Activated T-cell treated with anti-CD3 and anti-CD28 coated beads, Interleukin-2, amount 50 U/mL, for 72 hours (primary cell): ENCODE measurements at regions not wholly inside any gene's neighbourhood (a gene's known extent, or its start where the extent isn't known, plus 50 kb on each side); places are given as distances from the start of the nearest gene placed in this dataset.
"Not testable (repeated sequence)": the region's sequence is repeated elsewhere in the genome, so short reads cannot be mapped to it uniquely, and the experiment has no call there.

Source experiments
- ATAC-seq, 2 donors: fragments of 150-1000 bp; cut with Tn5 transposase; replicated peaks in 1 of 2; 2 replicates each; pipeline ENCODE4 v1.10.0; 2021; ENCODE audit warnings: moderate library complexity in 2 of 2, mild to moderate bottlenecking in 1 of 2
- DNase-seq, 2 donors: peaks; one replicate each; pipeline ENCODE4 v3.0.0; 2021 to 2022; ENCODE audit warnings: mixed read lengths in 1 of 2
- H3K27ac Mint-ChIP-seq: one replicate; pipeline ENCODE4 v1.8.0; 2022; ENCODE audit warnings: mild to moderate bottlenecking, moderate library complexity, mixed read lengths
- H3K27me3 Mint-ChIP-seq: one replicate; pipeline ENCODE4 v1.8.0; 2022; ENCODE audit warnings: low read depth, mixed read lengths
- H3K36me3 Mint-ChIP-seq, 2 donors: one replicate each; pipeline ENCODE4 v1.8.0; 2022; ENCODE audit warnings: mixed read lengths in 2 of 2, mild to moderate bottlenecking in 1 of 2; ENCODE audit not compliant: insufficient read depth in 2 of 2
- H3K4me1 Mint-ChIP-seq: one replicate; pipeline ENCODE4 v1.8.0; 2022; ENCODE audit warnings: low read depth, mixed read lengths
- H3K4me3 Mint-ChIP-seq, 2 donors: one replicate each; pipeline ENCODE4 v1.8.0; 2022; ENCODE audit warnings: mild to moderate bottlenecking in 2 of 2, mixed read lengths in 2 of 2, moderate library complexity in 2 of 2
- H3K9me3 Mint-ChIP-seq, 2 donors: one replicate each; pipeline ENCODE4 v1.8.0; 2022; ENCODE audit warnings: mixed read lengths in 2 of 2

GRCh38 chr4:132710971-132711370 is 438.1 kb upstream of the PCDH10 start:
- no peaks in the 10 kb centered on the region for H3K36me3 Mint-ChIP-seq
- H3K4me3 Mint-ChIP-seq, result no peak overlapping the region
- no peak for ATAC-seq

GRCh38 chr4:132737344-132737743 is 411.8 kb upstream of the PCDH10 start:
- H3K9me3 Mint-ChIP-seq, result peaks cover 1 to 3% of the 10 kb centered on the region in 2 donors
- H3K4me1 Mint-ChIP-seq, result no peaks in the 10 kb centered on the region
- no peak overlapping the region for H3K27ac Mint-ChIP-seq
- ATAC-seq (no peak), DNase-seq (no peak)
- no peaks in the 10 kb centered on the region for H3K27me3 Mint-ChIP-seq
- no peaks in the 10 kb centered on the region for H3K36me3 Mint-ChIP-seq
- no peak overlapping the region for H3K4me3 Mint-ChIP-seq

More at GRCh38 chr4:132710971-132711370, 438.1 kb upstream of the PCDH10 start:
- H3K4me1 Mint-ChIP-seq, result no peaks in the 10 kb centered on the region
- H3K9me3 Mint-ChIP-seq, result peaks cover 9 to 12% of the 10 kb centered on the region in 2 donors
- no peaks in the 10 kb centered on the region for H3K27me3 Mint-ChIP-seq
- H3K27ac Mint-ChIP-seq, result no peak overlapping the region
- no peak for DNase-seq

- Mint-ChIP-seq H3K9me3 (peaks cover 0 to 4% of the 10 kb centered on the region in 2 donors), H3K27ac (no peak overlapping the region), H3K4me1 (no peaks in the 10 kb centered on the region), H3K27me3 (no peaks in the 10 kb centered on the region), H3K36me3 (no peaks in the 10 kb centered on the region), H3K4me3 (no peak overlapping the region)
- ATAC-seq, result no peak
- no peak for DNase-seq
These were observed 389.8 kb upstream of the PCDH10 start for GRCh38 chr4:132759199-132759780.

DNA sequence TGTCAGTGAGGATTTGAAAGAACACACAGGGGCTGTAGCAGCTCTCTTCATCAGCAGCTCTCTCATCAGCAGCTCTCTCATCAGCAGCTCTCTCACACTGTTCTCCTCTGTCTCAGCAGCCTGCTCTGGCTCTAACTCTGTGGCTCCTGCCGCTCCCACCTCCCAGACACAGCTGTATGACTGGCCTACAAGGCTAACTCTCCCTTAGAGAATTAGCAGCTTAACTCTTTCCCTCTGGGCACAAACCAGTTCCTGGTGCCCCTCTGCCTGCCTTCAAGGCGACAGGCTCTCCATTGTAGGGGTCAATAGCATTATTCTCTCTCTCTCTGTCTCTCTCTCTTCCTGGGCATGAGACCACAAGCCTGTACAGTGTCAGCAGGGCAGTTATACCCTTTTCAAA is 385.6 kb upstream of the PCDH10 start:
- Mint-ChIP-seq H3K4me3 (no peak overlapping the region), H3K36me3 (no peaks in the 10 kb centered on the region), H3K9me3 (peaks cover 0 to 8% of the 10 kb centered on the region in 2 donors), H3K4me1 (no peaks in the 10 kb centered on the region), H3K27me3 (no peaks in the 10 kb centered on the region), H3K27ac (no peak overlapping the region)
- ATAC-seq, result no peak
- no peak for DNase-seq

DNA sequence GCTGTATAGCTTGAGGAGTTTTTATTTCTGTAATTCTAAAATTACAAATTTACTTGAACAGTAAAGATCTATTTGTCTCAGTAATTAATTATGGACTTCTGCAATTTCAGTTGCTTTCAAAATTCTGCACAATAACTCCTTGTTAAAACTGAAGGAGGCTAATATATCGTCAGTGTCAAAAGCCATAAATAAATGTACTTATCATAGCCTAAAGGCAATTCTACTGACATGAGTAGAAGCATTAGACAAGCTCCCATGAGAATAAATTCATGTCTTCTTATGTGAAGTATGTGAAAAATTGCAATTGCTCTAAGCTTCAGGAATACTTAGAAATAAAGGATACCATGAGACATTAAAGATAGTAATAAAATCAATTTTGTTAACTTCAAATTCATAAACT is 381.2 kb upstream of the PCDH10 start:
- Mint-ChIP-seq H3K4me1 (no peaks in the 10 kb centered on the region), H3K36me3 (no peaks in the 10 kb centered on the region), H3K4me3 (no peak overlapping the region), H3K27ac (no peak overlapping the region), H3K27me3 (no peaks in the 10 kb centered on the region), H3K9me3 (peaks cover 0 to 13% of the 10 kb centered on the region in 2 donors)
- ATAC-seq (no peak), DNase-seq (no peak)

GRCh38 chr4:132770776-132771175 is 378.3 kb upstream of the PCDH10 start:
- no peak for DNase-seq
- Mint-ChIP-seq H3K27ac (no peak overlapping the region), H3K9me3 (peaks cover 0 to 9% of the 10 kb centered on the region in 2 donors), H3K4me3 (no peak overlapping the region), H3K36me3 (no peaks in the 10 kb centered on the region), H3K4me1 (no peaks in the 10 kb centered on the region), H3K27me3 (no peaks in the 10 kb centered on the region)
- ATAC-seq, result no peak

DNA sequence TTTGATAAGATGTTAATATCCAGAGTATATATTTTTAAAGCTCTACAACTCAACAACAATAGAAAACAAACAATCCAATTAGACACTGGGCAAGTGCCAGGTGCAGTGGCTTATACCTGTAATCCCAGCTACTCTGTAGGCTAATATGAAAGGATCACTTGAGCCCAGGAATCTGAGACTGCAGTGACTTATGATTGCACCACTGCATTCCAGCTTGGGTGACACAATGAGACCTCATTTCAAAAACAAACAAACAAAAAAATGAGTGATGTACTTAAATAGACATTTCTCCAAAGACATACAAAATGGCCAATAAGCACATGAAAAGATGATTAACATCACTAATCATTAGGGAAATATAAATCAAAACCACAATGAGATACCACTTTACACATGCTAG is 356.8 kb upstream of the PCDH10 start:
- H3K9me3 Mint-ChIP-seq, result peaks cover 0 to 2% of the 10 kb centered on the region in 2 donors
- DNase-seq, result no peak
- ATAC-seq, result no peak
- H3K27ac Mint-ChIP-seq, result no peak overlapping the region
- H3K36me3 Mint-ChIP-seq, result no peaks in the 10 kb centered on the region
- no peak overlapping the region for H3K4me3 Mint-ChIP-seq
- H3K27me3 Mint-ChIP-seq, result no peaks in the 10 kb centered on the region
- H3K4me1 Mint-ChIP-seq, result no peaks in the 10 kb centered on the region

- Mint-ChIP-seq H3K27ac (no peak overlapping the region), H3K4me1 (no peaks in the 10 kb centered on the region), H3K9me3 (peaks cover 0 to 2% of the 10 kb centered on the region in 2 donors), H3K36me3 (no peaks in the 10 kb centered on the region), H3K4me3 (no peak overlapping the region), H3K27me3 (no peaks in the 10 kb centered on the region)
- no peak for DNase-seq
- no peak for ATAC-seq
These were observed 351.2 kb upstream of the PCDH10 start for GRCh38 chr4:132797856-132798255.

DNA sequence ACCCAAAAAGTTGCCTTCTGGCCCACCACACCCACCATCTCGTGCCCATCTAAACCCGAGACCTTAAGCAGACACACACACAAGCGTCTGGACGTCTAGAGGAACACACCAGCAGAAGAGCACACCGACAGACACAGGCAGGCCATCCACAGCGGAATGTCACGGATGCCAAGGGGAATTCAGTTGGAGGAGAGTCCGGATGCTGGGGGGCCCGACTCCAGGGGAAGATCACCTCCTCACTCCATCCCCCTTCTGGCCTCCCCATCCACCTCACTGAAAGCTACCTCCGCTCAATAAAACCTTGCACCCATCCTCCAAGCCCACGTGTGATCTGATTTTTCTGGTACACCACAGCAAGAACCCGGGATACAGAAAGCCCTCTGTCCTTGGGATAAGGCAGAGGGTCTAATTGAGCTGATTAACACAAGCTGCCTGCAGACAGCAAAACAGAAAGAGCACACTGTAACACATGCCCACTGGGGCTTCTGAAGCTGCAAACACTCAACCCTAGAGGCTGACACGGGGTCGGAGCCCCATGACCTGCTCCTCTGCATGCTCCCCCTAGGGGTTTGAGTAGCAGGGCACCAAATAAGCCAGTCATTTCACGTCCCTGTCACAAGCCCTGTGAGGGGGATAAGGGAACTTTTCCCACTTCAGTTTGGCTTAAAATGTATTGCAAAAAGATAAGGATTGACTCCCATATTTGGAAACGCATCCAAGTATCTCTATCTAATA is 339.6 kb upstream of the PCDH10 start:
- H3K4me1 Mint-ChIP-seq, result no peaks in the 10 kb centered on the region
- no peaks in the 10 kb centered on the region for H3K36me3 Mint-ChIP-seq
- H3K4me3 Mint-ChIP-seq, result no peak overlapping the region
- no peak for ATAC-seq
- peaks cover 3% of the 10 kb centered on the region in 2 donors for H3K9me3 Mint-ChIP-seq
- H3K27ac Mint-ChIP-seq, result no peak overlapping the region
- DNase-seq, result no peak
- H3K27me3 Mint-ChIP-seq, result no peaks in the 10 kb centered on the region

GRCh38 chr4:132813061-132813460 is 336.0 kb upstream of the PCDH10 start:
- H3K27me3 Mint-ChIP-seq, H3K9me3 Mint-ChIP-seq, ATAC-seq, H3K27ac Mint-ChIP-seq, DNase-seq, H3K36me3 Mint-ChIP-seq, H3K4me1 Mint-ChIP-seq, H3K4me3 Mint-ChIP-seq: not testable (repeated sequence)

DNA sequence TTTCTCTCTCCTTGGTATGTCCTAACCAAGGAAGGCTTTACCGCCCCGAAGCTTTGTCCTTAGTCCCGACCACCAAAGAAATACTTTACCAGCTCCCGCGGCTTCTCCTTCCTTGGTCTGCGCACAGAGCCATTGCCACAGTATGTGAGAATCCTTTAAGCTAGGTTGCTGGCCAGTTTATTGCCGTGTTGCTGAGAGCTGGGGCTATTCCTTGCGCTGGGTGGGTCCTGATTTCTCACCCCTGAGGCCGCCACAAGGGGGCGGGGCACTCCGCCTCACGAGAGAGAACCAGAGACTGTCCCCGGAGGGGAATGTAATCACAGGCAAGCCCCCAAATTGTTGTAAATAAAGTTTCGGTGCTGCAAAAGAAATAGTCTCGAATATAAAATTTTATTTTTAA is 331.0 kb upstream of the PCDH10 start:
- peaks cover 7 to 13% of the 10 kb centered on the region in 2 donors for H3K9me3 Mint-ChIP-seq
- H3K27me3 Mint-ChIP-seq, result no peaks in the 10 kb centered on the region
- ATAC-seq (no peak), DNase-seq (no peak)
- H3K4me1 Mint-ChIP-seq, result no peaks in the 10 kb centered on the region
- no peaks in the 10 kb centered on the region for H3K36me3 Mint-ChIP-seq
- no peak overlapping the region for H3K4me3 Mint-ChIP-seq
- no peak overlapping the region for H3K27ac Mint-ChIP-seq

DNA sequence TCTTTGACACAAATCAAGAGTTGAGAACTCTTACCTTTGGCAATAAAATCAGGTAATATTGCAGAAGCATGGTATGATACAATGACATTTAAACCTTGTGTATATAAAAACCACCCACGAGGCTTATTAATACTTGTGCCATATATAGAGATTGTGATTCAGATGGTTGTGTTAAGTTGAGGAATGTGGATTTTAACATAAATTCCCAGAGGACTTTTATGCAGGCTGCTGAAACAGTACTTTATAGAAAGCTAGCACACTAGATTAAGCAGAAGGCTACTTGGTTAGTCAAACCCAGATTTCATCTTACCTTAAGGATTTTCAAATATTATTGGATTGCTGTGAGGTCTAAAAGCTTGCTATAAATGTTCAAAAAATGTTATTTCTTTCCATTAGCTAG is 325.7 kb upstream of the PCDH10 start:
- ATAC-seq (no peak), DNase-seq (no peak)
- H3K9me3 Mint-ChIP-seq, result peaks cover 7 to 12% of the 10 kb centered on the region in 2 donors
- H3K4me3 Mint-ChIP-seq, result no peak overlapping the region
- no peaks in the 10 kb centered on the region for H3K27me3 Mint-ChIP-seq
- no peaks in the 10 kb centered on the region for H3K36me3 Mint-ChIP-seq
- no peak overlapping the region for H3K27ac Mint-ChIP-seq
- no peaks in the 10 kb centered on the region for H3K4me1 Mint-ChIP-seq

- Mint-ChIP-seq H3K4me3 (no peak overlapping the region), H3K27ac (no peak overlapping the region), H3K9me3 (peaks cover 12% of the 10 kb centered on the region in 2 donors), H3K36me3 (no peaks in the 10 kb centered on the region), H3K4me1 (no peaks in the 10 kb centered on the region), H3K27me3 (no peaks in the 10 kb centered on the region)
- ATAC-seq, result no peak
- no peak for DNase-seq
These were observed 324.3 kb upstream of the PCDH10 start for GRCh38 chr4:132824761-132825160.

- Mint-ChIP-seq H3K36me3 (no peaks in the 10 kb centered on the region), H3K27me3 (no peaks in the 10 kb centered on the region), H3K27ac (no peak overlapping the region), H3K4me1 (no peaks in the 10 kb centered on the region), H3K4me3 (no peak overlapping the region), H3K9me3 (peaks cover 5 to 12% of the 10 kb centered on the region in 2 donors)
- no peak for ATAC-seq
- DNase-seq, result no peak
These were observed 321.6 kb upstream of the PCDH10 start for GRCh38 chr4:132827522-132827921.
